SH-SY5Y (cell line): ENCODE measurements at regions not wholly inside any gene's neighbourhood (a gene's known extent, or its start where the extent isn't known, plus 50 kb on each side); places are given as distances from the start of the nearest gene placed in this dataset.

Source experiments
- GATA2 ChIP-seq: IDR thresholded peaks from 2 replicates; pipeline ENCODE4 v1.6.1; 2011; ENCODE audit warnings: mild to moderate bottlenecking, low read depth, low read length
- GATA3 ChIP-seq: IDR thresholded peaks from 2 replicates; pipeline ENCODE4 v1.6.1; 2011; ENCODE audit warnings: low read depth, mild to moderate bottlenecking, low read length, moderate library complexity

DNA sequence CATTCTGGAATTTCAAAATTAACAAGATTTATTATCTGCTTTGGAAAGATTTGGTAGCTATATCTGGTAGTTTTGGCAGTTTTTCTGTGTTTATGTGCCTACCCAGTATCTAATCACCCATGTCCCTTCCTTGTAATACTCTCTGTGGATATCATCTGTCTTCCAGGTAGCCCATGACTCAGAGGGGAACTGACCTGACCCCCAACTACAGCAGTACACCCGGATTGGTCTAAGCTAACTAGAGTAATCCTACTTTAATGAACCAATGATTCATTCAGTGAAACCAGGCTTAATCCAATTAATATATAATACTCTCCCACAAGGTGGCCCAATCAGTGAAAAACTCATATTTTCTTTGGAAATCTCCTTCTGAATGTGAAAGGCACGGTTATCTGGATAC, 295.3 kb upstream of the SULF2 start:
- TF ChIP-seq GATA2 (no peak), GATA3 (no peak)
